Neural cell (in vitro differentiated cells): ENCODE measurements at regions not wholly inside any gene's neighbourhood (a gene's known extent, or its start where the extent isn't known, plus 50 kb on each side); places are given as distances from the start of the nearest gene placed in this dataset.

ENCODE experiments used
- H2AFZ ChIP-seq: fragments of 200-600, 300-800 bp; sonication (generic), shearing (Covaris generic); 2 replicates; pipeline ENCODE4 v1.6.0; 2014; ENCODE audit warnings: low read depth, mild to moderate bottlenecking, antibody characterized with exemption, low read length, moderate library complexity
- H3F3A ChIP-seq: fragments of 200-600 bp; shearing (Covaris generic); 2 replicates; pipeline ENCODE4 v1.6.1; 2016; ENCODE audit warnings: mild to moderate bottlenecking, moderate library complexity, mixed read lengths, antibody characterized with exemption, low read length; ENCODE audit not compliant: insufficient read depth, poor library complexity, severe bottlenecking
- H3K27ac ChIP-seq: fragments of 200-600, 300-800 bp; sonication (generic), shearing (Covaris generic); 2 replicates; pipeline ENCODE4 v1.5.1; 2014; ENCODE audit warnings: mild to moderate bottlenecking, low read length, moderate library complexity
- H3K27me3 ChIP-seq: fragments of 300-800, 200-600 bp; sonication (generic), shearing (Covaris generic); 2 replicates; pipeline ENCODE4 v1.6.0; 2014; ENCODE audit warnings: mild to moderate bottlenecking, low read depth, low read length, moderate library complexity; ENCODE audit not compliant: insufficient read depth
- H3K36me3 ChIP-seq: fragments of 300-800, 200-600 bp; sonication (generic), shearing (Covaris generic); 2 replicates; pipeline ENCODE4 v1.5.1; 2014; ENCODE audit warnings: mild to moderate bottlenecking, antibody characterized with exemption, low read length, moderate library complexity; ENCODE audit not compliant: insufficient read depth
- H3K4me2 ChIP-seq: fragments of 300-800, 200-600 bp; sonication (generic), shearing (Covaris generic); 2 replicates; pipeline ENCODE4 v1.6.0; 2014; ENCODE audit warnings: mild to moderate bottlenecking, low read length
- H3K4me3 ChIP-seq: fragments of 300-800, 200-600 bp; sonication (generic), shearing (Covaris generic); 2 replicates; pipeline ENCODE4 v1.5.1; 2014; ENCODE audit warnings: mild to moderate bottlenecking, low read length, moderate library complexity
- H3K79me2 ChIP-seq: fragments of 200-600 bp; shearing (Covaris generic); replicated peaks from 2 replicates; pipeline ENCODE4 v1.6.0; 2014; ENCODE audit warnings: mild to moderate bottlenecking, low read length, moderate library complexity; ENCODE audit not compliant: insufficient read depth
- H3K9ac ChIP-seq: fragments of 300-800, 200-600 bp; sonication (generic), shearing (Covaris generic); 2 replicates; pipeline ENCODE4 v1.6.1; 2016; ENCODE audit warnings: mild to moderate bottlenecking, low read length, mixed read lengths
- H3K9me2 ChIP-seq: fragments of 200-600 bp; shearing (Covaris generic); 2 replicates; pipeline ENCODE4 v1.6.1; 2016; ENCODE audit warnings: mild to moderate bottlenecking, low read length, mixed read lengths; ENCODE audit not compliant: insufficient read depth
- H3K9me3 ChIP-seq: fragments of 200-600, 300-800 bp; sonication (generic), shearing (Covaris generic); 2 replicates; pipeline ENCODE4 v1.6.1; 2016; ENCODE audit warnings: mild to moderate bottlenecking, mixed run types, low read length, moderate library complexity, mixed read lengths
- H4K20me1 ChIP-seq: fragments of 200-600 bp; shearing (Covaris generic); 2 replicates; pipeline ENCODE4 v1.6.1; 2016; ENCODE audit warnings: mild to moderate bottlenecking, mixed run types; ENCODE audit not compliant: insufficient read depth
- EP300 ChIP-seq: fragments of 450-650 bp; conservative IDR thresholded peaks from 2 replicates; pipeline ENCODE4 v1.6.1; 2014; ENCODE audit warnings: antibody characterized with exemption, mild to moderate bottlenecking, moderate library complexity; ENCODE audit not compliant: poor library complexity, severe bottlenecking
- EZH2 ChIP-seq: fragments of 200-600, 300-800 bp; shearing (Covaris generic), sonication (generic); IDR thresholded peaks from 2 replicates; pipeline ENCODE4 v1.6.1; 2014; ENCODE audit warnings: antibody characterized with exemption, low read length, borderline replicate concordance, mild to moderate bottlenecking; ENCODE audit not compliant: insufficient read depth, poor library complexity, severe bottlenecking
- MXI1 ChIP-seq: fragments of 450-650 bp; conservative IDR thresholded peaks from 2 replicates; pipeline ENCODE4 v1.6.1; 2014; ENCODE audit warnings: antibody characterized with exemption, mild to moderate bottlenecking; ENCODE audit not compliant: poor library complexity, severe bottlenecking
- POLR2AphosphoS5 ChIP-seq: IDR thresholded peaks from 2 replicates; pipeline ENCODE4 v1.6.1; 2012
- RAD21 ChIP-seq: fragments of 450-650 bp; conservative IDR thresholded peaks from 2 replicates; pipeline ENCODE4 v1.6.1; 2014; ENCODE audit warnings: antibody characterized with exemption, mild to moderate bottlenecking, moderate library complexity
- SMC3 ChIP-seq: fragments of 450-650 bp; conservative IDR thresholded peaks from 2 replicates; pipeline ENCODE4 v1.6.1; 2014; ENCODE audit warnings: antibody characterized with exemption, mild to moderate bottlenecking, moderate library complexity; ENCODE audit not compliant: poor library complexity
- TAF1 ChIP-seq: IDR thresholded peaks from 2 replicates; pipeline ENCODE4 v1.6.1; 2012; ENCODE audit warnings: low read depth
- TF ChIP-seq, protein P1 (sequence below): fragments of 450-650 bp; IDR thresholded peaks from 2 replicates; pipeline ENCODE4 v1.5.1; 2014; ENCODE audit warnings: antibody characterized with exemption, mild to moderate bottlenecking, moderate library complexity; ENCODE audit not compliant: poor library complexity, severe bottlenecking
- TF ChIP-seq, protein P2 (sequence below): IDR thresholded peaks from 2 replicates; pipeline ENCODE4 v1.6.1; 2012; ENCODE audit warnings: borderline replicate concordance

DNA sequence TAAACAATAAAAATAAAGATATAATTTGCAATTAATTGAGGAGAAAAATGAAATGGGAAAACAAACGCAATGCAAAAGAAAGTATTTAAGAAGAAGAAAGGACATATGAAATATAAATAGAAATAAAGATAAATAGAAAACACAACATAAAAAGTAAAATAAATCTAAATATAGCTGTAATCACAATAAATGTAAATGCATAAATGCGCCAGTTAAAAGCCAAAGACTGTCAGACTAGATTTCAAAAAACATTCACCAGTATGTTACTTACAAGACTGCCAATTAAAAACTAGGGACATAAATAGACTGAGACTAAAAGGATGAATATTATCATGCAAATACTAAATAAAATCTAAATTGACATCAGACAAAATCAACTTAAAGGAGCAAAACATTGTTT lies 102.4 kb downstream of the KDR start:
- H3K9ac ChIP-seq = no peak overlapping the region
- H3K4me2 ChIP-seq = no peak overlapping the region
- H3K27me3 ChIP-seq = no peaks in the 10 kb centered on the region
- H2AFZ ChIP-seq = no peak overlapping the region
- no peaks in the 10 kb centered on the region for H4K20me1 ChIP-seq
- H3K9me3 ChIP-seq = no peaks in the 10 kb centered on the region
- no peaks in the 10 kb centered on the region for H3K9me2 ChIP-seq
- no peaks in the 10 kb centered on the region for H3F3A ChIP-seq
- no peaks in the 10 kb centered on the region for H3K36me3 ChIP-seq
- TF ChIP-seq EP300 = no peak
- TF ChIP-seq MXI1 = no peak
- TF ChIP-seq, protein P1, sequence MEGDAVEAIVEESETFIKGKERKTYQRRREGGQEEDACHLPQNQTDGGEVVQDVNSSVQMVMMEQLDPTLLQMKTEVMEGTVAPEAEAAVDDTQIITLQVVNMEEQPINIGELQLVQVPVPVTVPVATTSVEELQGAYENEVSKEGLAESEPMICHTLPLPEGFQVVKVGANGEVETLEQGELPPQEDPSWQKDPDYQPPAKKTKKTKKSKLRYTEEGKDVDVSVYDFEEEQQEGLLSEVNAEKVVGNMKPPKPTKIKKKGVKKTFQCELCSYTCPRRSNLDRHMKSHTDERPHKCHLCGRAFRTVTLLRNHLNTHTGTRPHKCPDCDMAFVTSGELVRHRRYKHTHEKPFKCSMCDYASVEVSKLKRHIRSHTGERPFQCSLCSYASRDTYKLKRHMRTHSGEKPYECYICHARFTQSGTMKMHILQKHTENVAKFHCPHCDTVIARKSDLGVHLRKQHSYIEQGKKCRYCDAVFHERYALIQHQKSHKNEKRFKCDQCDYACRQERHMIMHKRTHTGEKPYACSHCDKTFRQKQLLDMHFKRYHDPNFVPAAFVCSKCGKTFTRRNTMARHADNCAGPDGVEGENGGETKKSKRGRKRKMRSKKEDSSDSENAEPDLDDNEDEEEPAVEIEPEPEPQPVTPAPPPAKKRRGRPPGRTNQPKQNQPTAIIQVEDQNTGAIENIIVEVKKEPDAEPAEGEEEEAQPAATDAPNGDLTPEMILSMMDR = no peak
- no peak for TF ChIP-seq EZH2
- TF ChIP-seq RAD21 = no peak
- TF ChIP-seq POLR2AphosphoS5 = no peak
- TF ChIP-seq, protein P2, sequence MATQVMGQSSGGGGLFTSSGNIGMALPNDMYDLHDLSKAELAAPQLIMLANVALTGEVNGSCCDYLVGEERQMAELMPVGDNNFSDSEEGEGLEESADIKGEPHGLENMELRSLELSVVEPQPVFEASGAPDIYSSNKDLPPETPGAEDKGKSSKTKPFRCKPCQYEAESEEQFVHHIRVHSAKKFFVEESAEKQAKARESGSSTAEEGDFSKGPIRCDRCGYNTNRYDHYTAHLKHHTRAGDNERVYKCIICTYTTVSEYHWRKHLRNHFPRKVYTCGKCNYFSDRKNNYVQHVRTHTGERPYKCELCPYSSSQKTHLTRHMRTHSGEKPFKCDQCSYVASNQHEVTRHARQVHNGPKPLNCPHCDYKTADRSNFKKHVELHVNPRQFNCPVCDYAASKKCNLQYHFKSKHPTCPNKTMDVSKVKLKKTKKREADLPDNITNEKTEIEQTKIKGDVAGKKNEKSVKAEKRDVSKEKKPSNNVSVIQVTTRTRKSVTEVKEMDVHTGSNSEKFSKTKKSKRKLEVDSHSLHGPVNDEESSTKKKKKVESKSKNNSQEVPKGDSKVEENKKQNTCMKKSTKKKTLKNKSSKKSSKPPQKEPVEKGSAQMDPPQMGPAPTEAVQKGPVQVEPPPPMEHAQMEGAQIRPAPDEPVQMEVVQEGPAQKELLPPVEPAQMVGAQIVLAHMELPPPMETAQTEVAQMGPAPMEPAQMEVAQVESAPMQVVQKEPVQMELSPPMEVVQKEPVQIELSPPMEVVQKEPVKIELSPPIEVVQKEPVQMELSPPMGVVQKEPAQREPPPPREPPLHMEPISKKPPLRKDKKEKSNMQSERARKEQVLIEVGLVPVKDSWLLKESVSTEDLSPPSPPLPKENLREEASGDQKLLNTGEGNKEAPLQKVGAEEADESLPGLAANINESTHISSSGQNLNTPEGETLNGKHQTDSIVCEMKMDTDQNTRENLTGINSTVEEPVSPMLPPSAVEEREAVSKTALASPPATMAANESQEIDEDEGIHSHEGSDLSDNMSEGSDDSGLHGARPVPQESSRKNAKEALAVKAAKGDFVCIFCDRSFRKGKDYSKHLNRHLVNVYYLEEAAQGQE = no peak
- no peak for TF ChIP-seq SMC3
- TF ChIP-seq TAF1 = no peak
- H3K4me3 ChIP-seq = no peak overlapping the region
- no peak overlapping the region for H3K27ac ChIP-seq
- no peaks in the 10 kb centered on the region for H3K79me2 ChIP-seq

DNA sequence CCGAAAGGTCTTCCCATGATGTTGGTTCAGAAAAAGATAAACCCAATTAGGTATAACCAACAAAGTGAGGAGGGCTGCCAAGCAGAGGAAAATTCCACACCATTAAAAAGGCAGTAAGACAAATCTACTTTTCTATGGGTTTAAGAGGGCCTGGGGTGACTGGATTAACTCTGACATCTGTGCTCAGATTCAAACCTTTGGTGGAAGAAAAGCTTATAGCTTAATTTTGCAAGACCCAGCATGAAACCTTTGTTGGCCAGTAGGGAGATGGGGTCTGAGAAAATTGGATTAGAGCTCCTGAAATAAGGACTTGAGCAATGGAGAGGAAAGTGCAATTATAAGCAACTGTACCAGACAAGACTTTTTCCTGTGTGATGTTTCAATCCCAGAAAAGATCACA lies 104.2 kb downstream of the KDR start:
- Histone ChIP-seq H3K9me3 (no peaks in the 10 kb centered on the region), H3K36me3 (no peaks in the 10 kb centered on the region), H3K4me3 (no peak overlapping the region), H2AFZ (no peak overlapping the region), H3K27me3 (no peaks in the 10 kb centered on the region), H3K79me2 (no peaks in the 10 kb centered on the region), H4K20me1 (no peaks in the 10 kb centered on the region), H3F3A (no peaks in the 10 kb centered on the region), H3K9ac (no peak overlapping the region), H3K4me2 (no peak overlapping the region), H3K27ac (no peak overlapping the region), H3K9me2 (no peaks in the 10 kb centered on the region)
- no peak for TF ChIP-seq SMC3
- no peak for TF ChIP-seq MXI1
- TF ChIP-seq, protein P2 = no peak
- no peak for TF ChIP-seq TAF1
- TF ChIP-seq POLR2AphosphoS5 = no peak
